Hindlimb muscle (tissue), 1 donor: ENCODE measurements at regions not wholly inside any gene's neighbourhood (a gene's known extent, or its start where the extent isn't known, plus 50 kb on each side); places are given as distances from the start of the nearest gene placed in this dataset.
"Not testable (repeated sequence)": the region's sequence is repeated elsewhere in the genome, so short reads cannot be mapped to it uniquely, and the experiment has no call there.

Source experiments
- DNase-seq: peaks from one replicate; pipeline ENCODE4 v3.0.0-alpha.2; 2013

DNA sequence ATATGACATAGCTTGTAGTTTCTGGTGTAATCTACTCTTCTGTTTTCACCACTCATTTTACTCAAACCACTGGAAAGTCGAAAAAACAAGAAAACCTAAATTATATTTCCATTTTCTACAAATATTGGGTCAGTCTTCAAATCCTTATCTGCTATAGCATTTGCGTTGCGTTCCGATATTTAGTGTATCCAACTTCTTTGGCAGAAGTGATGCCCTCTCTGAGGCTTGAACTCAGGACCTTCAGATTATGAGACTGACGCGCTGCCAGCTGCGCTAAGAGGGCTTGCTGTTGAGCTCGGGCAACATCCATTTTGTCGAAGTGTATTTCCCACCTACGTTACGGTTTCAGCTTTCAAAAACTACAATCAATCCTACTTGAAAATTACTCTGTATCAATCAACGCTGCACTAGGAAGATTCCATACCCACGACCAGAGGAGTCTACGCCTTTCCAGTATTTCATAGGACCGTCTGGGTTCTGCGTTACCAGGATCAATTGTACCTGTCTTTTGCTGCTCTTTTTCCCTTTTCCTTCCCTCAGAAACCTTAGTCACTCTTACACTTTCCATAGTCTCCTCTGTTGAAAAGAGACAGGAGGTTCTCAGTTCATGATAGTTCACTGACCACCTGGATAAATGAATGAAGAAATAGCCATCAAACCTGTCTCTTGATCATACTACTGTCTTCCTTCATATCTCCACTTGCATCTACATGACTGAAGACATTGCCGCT lies 140.5 kb upstream of the ZNF322 start:
- not testable (repeated sequence) for DNase-seq

DNA sequence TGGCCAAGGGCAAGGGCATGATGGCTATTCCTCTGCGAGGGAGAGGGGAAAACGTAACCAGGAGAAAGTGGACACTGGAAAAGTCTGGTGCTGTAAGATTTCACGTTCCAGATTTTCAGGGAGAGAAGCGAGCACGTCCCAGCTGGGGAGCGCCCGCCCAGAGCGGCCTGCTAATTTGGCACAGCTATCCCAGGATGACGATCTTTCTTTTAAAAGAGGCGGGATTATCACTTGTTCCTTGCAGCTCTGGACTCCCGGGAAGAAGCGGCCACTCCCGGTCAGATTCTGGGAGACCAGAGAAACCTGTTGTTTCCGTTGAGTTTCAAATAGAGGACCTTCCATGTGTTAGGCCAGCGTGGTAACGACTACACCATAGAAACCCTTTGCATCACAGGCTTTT lies 144.2 kb upstream of the ZNF322 start:
- DNase-seq: not testable (repeated sequence)

DNA sequence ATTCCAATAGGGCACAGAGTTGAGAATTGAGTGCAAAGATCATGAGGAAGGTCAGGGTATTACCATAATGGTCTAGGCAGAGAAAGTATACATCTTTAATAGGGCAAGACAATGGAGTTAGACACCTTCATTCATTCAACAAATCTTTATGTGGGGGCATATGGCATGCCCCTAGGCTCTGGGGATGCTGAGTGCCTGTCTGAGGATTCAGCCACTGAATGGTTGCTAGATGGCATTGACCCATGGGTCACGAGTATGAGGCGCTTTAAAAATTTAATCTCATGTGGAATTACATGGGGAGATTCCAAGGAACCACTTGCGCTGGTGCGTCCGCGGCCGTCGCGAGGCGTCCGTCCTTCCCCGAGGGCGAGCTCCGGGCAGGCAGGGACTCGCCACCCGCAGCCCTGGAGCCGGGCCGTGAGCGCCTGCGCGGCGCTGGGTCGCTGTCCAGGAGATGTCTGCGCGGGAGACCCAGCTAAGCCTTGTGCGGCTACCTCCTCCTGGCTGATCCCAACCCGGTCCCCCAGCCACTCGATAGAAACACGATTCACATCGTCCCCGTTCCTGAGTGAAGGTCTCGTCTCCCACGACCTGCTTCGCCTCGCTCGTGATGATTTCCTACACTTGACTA lies 152.1 kb upstream of the ZNF322 start:
- not testable (repeated sequence) for DNase-seq

DNA sequence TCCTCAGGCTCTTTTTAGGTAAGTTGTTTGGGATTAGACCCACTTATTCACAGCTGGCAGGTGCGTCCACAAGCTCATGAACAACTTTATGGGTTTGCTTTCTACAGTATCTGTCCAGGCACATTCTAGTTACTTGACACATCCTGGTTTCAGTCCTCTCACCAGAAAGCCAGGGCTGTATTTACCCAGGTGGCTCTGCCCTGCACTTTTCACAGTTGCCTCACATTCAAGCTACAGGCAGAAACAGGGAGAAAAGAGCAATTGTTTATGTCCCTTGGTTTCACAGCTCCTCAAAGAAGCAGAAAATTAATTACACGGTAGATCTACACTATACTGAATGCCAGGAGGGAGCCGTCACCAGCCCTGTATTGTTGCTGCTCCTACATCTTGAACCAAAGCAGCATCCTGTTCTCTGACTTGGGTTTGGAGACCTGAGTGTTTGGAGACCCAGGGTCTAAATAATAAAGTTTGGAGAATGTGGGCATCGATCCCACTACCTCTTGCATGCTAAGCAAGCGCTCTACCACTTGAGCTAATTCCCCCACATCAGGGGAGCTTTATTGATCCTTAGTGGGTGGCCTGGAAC lies 159.2 kb upstream of the ZNF322 start:
- not testable (repeated sequence) for DNase-seq

DNA sequence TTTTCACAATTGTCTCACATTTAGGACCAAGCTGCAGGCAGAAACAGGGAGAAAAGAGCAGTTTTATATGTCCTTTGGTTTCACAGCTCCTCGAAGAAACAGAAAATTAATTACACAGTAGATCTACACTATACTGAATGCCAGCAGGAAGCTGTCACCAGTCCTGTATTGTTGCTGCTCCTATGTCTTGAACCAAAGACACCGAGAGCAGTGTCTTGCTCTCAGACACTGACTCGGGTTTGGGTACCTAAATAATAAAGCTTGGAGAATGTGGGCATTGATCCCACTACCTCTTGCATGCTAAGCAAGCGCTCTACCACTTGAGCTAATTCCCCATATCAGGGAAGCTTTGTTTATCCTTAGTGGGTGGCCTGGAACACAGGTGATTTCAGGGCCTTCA lies 168.4 kb upstream of the ZNF322 start:
- not testable (repeated sequence) for DNase-seq

DNA sequence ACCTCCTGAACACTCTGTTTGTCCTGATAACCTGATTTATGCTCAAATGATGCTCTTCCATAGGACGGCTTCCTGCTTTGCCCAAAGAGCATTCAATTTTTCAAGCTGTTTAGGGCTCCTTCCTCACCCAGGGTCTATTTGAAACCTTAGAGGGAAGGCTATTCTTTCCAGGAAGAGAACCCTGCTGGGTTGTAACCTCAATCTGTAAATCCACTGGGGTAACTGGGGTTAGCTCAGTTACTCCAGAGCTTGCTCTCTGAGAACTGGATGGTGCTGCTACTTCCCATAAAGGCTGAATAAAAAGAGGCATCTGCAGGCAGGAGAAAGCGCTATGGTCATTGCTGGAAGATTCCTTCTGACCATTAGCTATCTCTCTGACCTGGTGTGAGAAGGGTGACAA lies 169.9 kb upstream of the ZNF322 start:
- not testable (repeated sequence) for DNase-seq

DNA sequence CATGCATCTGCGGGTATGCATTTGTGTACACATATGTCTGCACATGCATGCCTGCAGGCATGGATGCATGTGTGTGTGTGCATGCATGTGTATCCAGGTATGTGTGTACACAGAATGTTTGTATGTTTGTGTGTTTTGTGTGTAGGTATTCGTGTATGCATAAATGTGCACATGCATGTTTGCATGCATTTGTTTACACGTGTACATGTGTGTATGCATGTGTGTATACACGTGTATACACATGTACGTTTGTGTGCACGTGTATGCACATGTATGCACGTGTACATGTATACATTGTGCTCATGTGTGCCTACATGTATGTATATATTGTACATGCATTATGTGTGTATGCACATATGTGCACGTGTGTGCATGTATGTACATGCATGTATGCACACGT lies 171.4 kb upstream of the ZNF322 start:
- DNase-seq: not testable (repeated sequence)

DNA sequence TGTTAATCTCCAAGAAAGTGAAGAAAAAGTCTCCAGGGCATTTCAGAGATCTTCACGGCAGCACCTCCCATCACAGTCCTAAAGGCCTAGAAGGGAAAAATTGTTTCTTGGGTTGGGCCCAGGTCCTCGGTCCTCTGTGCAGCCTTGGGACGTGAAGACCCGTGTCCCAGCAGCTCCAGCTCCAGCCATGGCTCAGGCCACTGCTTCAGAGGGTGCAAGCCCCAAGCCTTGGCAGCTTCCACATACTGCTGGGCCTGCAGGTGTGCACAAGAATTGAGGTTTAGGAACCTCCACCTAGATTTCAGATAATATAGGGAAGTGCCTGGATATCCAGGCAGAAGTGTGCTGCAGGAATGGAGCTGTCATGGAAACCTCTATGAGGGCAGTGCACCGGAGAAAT lies 176.2 kb upstream of the ZNF322 start:
- not testable (repeated sequence) for DNase-seq

DNA sequence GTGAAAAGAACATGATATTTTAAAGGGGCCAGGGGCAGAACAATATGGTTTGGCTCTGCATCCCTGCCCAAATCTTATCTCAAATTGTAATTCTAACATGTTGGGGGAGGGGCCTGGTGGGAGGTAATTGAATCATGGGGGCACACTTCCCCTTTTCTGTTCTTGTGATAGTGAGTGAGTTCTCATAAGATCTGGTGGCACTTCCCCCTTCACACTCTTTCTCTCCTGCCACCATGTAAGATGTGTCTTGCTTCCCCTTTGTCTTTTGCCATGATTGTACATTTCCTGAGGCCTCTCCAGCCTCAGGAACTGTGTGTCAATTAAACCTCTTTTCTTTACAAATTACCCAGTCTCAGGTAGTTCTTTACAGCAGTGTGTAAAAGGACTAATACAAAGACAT lies 177.1 kb upstream of the ZNF322 start:
- DNase-seq: not testable (repeated sequence)

DNA sequence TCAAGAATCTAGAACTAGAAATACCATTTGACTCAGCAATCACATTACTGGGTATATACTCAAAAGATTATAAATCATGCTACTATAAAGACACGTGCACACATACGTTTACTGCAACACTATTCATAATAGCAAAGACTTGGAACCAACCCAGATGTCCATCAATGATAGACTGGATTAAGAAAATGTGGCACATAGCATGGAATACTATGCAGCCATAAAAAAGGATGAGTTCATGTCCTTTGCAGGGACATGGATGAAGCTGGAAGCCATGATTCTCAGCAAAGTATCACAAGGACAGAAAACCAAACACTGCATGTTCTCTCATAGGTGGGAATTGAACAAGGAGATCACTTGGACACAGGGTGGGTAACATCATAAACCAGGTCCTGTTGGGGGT lies 185.3 kb upstream of the ZNF322 start:
- not testable (repeated sequence) for DNase-seq

DNA sequence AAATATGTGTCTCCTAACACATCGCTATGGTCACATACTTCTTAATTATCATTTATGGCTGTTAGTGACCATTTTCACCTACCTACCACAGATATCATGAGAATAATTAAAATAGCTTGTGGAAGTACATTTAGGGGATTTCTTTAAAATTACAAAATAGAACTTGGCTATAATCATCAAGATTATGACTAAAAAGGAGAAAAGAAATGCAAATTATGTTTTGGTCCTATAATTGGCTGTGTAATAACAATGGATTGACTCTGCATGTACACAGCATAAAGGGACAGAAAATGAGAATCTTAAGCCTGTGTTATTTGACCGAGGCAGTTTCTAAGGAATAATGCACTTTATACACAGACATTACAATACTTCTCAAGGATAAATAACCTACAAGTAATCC lies 197.7 kb upstream of the ZNF322 start:
- not testable (repeated sequence) for DNase-seq

DNA sequence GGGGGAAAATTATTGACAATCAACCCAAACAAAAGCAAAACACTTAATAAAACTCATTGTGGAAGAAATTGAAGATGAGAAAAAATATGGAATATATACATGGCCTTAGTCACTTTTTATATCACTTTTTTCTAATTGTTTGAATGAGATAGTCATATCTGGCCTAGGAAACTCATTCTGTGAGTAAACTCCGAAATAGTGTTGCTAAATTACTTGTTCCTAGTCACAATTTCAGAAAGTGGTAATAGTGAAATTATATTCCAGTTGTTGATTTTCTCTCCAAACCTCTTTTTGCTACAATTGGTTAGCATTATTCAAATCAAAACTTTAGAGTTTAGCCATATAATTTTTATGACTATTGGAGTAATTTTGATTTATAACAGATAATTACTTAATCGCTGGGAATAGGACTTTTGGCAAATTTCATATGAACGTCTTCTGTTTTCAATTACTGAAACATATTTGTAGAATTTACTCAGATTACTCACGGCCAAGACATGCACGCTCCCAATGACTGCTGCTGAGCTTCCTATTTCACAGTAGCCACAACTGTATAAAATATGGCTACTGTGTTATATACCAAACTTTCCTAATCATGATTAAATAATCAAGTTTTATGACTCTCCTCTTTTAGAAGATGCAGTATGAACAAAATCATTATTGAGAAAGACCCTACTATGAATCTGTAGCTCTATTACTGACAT lies 199.7 kb upstream of the ZNF322 start:
- DNase-seq: peak; percentile 0

DNA sequence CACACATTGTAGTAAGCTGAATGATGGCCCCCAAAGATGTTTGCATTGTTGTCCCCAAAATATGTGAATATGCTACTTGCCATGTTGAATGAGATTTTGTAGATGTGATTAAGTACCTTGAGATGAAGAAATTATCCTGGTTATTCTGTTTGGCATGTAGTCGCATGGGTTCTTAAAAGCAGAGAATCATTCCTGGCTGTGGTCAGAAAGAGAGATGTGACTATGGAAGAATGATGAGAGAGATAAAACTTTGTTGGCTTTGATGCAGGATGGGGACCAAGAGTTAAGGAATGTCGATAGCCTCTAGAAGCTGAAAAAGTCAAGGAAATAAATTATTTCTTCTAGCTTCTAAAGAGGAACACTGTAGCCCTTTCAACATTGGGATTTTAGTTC lies 200.2 kb upstream of the ZNF322 start:
- DNase-seq: not testable (repeated sequence)

DNA sequence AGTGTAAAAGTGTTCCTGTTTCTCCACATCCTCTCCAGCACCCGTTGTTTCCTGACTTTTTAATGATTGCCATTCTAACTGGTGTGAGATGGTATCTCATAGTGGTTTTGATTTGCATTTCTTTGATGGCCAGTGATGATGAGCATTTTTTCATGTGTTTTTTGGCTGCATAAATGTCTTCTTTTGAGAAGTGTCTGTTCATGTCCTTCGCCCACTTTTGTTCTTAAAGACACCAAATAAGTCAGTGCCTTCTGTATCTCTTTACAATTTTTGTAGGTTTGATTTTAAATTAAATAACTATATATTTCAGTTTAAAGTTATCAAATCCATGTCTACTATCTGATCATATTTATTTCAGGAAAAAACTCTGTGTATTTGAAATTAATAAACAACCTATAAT lies 202.4 kb upstream of the ZNF322 start:
- DNase-seq: not testable (repeated sequence)

DNA sequence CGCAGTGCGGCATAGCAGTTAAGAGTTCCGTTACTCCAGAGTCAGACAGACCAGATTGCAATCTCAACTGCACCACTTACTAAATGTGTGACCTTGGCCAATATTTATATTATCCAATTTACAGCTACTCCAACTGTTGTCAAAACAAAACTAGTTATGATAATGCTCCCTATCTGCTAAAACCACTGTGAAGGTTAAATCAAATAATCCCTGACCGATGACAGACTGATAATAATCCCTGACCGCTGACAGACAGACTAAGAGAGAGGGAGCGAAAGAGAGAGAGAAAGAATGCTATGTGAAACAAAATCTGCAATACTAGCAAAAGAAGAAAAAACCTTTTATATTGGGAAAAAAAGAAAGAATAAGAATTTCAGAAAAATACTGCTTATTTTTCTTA lies 204.1 kb upstream of the ZNF322 start:
- DNase-seq: not testable (repeated sequence)

DNA sequence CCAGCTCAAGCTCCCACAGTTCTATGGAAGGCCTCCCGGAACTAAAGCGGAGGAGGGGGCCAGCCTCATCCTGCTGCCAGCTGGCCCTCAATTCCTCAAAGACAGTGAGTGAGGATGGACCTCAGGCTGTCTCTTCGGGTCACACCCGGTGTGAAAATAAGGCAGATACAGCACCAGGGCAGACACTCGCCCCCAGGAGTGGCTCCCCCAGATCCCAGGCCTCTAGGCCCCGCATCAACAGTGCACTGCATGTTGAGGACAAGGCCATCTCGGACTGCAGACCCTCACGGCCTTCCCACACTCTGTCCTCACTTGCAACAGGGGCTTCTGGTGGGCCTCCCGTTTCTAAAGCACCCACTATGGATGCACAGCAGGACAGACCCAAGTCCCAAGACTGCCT lies 239.2 kb upstream of the ZNF322 start:
- DNase-seq: not testable (repeated sequence)

DNA sequence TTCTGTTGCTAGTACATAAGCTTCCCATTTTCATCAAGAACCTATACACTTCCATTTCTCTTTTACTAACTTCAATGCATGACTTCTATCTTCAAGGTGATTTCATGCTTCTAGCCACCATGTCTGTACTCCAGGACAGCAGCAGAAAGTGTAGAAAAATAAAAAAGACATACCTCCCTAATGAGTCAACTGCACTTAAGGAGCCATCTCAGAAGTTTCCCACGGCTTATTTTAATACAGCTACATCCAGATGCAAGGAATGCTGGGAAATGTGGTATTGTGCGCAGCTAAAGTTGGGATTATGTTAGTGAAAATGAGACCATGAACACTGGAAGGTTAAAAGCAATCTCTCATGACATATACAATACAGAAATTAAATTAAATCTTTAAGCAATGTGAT lies 264.7 kb upstream of the ZNF322 start:
- not testable (repeated sequence) for DNase-seq

DNA sequence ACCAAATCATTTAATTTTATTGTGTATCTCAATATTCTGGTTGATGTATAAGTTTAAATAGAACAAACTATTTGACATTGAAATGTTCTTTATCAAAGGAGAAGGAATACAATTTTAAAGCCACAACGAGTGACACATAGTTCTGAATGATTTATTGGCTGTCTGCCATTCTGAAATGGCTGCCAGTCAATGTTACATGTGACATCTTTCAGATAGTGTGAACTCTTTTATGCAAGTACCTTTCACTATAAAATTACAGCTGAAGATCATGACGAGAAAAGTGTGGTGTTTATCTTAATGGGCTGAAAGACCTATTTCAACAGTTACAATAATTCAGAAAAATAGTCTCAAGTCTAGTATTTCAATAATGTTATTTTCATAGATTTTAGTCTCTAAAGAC lies 268.6 kb upstream of the ZNF322 start:
- DNase-seq: not testable (repeated sequence)

DNA sequence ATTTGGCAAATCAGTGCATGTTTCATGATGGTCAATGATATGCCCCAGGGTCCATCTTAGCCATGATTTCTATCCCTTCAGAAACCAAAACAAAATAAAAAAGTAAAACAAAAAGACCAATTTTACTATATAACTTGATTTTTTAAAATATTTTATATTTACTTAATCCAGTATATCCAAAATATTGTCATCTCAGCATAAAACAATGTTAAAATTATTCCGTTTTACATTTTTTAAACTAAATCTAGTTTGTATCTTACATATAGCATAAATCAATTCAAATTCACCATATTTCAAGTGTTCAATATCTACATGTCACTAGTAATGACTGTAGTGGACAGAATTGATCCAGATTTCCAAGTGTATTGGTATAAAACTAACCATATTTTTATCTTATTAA lies 277.7 kb upstream of the ZNF322 start:
- DNase-seq: not testable (repeated sequence)

DNA sequence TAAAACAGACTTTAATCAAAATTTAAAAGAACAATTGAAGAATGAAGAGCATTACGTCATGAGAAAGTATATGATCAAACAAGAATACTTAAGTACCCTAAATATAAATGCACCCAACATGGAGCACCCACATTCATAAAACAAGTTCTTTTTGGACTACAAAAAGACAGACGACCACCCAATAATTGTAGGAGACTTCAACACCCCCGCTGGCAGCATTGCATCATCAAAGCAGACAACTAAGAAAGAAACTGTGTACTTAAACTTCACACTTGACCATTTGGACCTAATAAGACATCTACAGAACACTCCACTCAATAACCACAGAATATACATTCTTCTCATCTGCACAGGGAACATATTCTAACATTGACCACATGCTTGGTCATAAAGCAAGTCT lies 291.7 kb upstream of the ZNF322 start:
- not testable (repeated sequence) for DNase-seq

DNA sequence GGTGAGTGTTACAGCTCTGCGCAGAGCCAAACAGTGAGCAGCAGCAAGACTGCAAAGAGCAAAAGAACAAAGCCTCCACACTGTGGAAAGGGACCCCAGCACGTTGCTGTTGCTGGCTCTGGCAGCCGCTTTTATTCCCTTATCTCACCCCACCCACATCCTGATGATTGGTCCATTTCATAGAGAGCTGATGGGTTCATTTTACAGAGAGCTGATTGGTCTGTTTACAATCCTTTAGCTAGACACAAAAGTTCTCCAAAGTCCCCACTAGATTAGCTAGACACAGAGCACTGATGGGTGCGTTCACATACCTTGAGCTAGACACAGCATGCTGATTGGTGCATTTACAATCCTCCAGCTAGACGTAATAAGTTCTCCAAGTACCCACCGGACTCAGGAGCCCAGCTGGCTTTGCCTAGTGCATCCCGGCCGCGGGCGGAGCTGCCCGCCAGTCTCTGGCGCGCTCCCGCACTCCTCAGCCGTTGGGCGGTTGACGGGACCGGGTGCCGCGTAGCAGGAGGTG lies 291.4 kb upstream of the PRSS16 start:
- peak; percentile 26 for DNase-seq

DNA sequence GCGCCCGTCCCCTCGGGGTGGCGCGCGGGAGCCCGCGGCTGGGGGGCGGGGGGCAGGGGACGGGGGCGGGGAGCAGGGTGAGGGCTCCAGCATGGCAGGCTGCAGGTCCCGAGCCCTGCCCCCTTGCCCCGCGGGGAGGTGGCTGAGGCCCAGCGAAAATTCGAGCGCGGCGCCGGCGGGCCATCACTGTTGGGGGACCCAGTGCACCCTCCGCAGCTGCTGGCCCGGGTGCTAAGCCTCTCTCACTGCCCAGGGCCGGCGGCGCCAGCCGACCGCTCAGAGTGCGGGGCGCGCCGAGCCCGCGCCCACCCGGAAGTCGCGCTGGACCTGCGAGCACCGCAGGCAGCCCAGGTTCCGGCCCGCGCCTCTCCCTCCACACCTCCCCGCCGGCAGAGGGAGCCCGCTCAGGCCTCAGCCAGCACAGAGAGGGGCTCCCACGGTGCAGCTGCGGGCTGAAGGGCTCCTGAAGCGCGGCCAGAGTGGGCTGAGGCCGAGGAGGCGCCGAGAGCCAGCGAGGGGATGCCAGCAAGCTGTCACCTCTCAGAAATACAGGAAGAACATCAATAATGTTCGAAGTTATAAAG lies 290.8 kb upstream of the PRSS16 start:
- peak; percentile 72 for DNase-seq
